ENCODE measurements at regions not wholly inside any gene's neighbourhood (a gene's known extent, or its start where the extent isn't known, plus 50 kb on each side); places are given as distances from the start of the nearest gene placed in this dataset.

GRCh38 chr1:69233463-69233862 lies 334.3 kb upstream of the LRRC7 start:
- DNase-seq (ENCODE audit: low read depth in 2 of 2) = no peak

GRCh38 chr1:69244211-69244610 lies 323.5 kb upstream of the LRRC7 start:
- no peak for DNase-seq (ENCODE audit: low read depth in 2 of 2)

- no peak for DNase-seq (ENCODE audit: low read depth in 2 of 2)
These were observed 321.6 kb upstream of the LRRC7 start for GRCh38 chr1:69246109-69246508.

- DNase-seq (ENCODE audit: low read depth in 2 of 2) = no peak
These were observed 321.0 kb upstream of the LRRC7 start for GRCh38 chr1:69246710-69247109.

- no peak for DNase-seq (ENCODE audit: low read depth in 2 of 2)
These were observed 315.0 kb upstream of the LRRC7 start for GRCh38 chr1:69252696-69253095.

- no peak for DNase-seq (ENCODE audit: low read depth in 2 of 2)
These were observed 311.7 kb upstream of the LRRC7 start for GRCh38 chr1:69256036-69256435.

- DNase-seq (ENCODE audit: low read depth in 2 of 2) = no peak
These were observed 308.9 kb upstream of the LRRC7 start for GRCh38 chr1:69258842-69259241.

GRCh38 chr1:69263921-69264391 lies 303.8 kb upstream of the LRRC7 start:
- no peak for DNase-seq (ENCODE audit: low read depth in 2 of 2)

- no peak for DNase-seq (ENCODE audit: low read depth in 2 of 2)
These were observed 298.2 kb upstream of the LRRC7 start for GRCh38 chr1:69269491-69269890.

- no peak for DNase-seq (ENCODE audit: low read depth in 2 of 2)
These were observed 296.1 kb upstream of the LRRC7 start for GRCh38 chr1:69271587-69272125.

- DNase-seq (ENCODE audit: low read depth in 2 of 2) = no peak
These were observed 295.0 kb upstream of the LRRC7 start for GRCh38 chr1:69272684-69273083.

- DNase-seq (ENCODE audit: low read depth in 2 of 2) = no peak
These were observed 288.8 kb upstream of the LRRC7 start for GRCh38 chr1:69278923-69279322.

- DNase-seq (ENCODE audit: low read depth in 2 of 2) = no peak
These were observed 284.2 kb upstream of the LRRC7 start for GRCh38 chr1:69283516-69283915.

- DNase-seq (ENCODE audit: low read depth in 2 of 2) = no peak
These were observed 283.2 kb upstream of the LRRC7 start for GRCh38 chr1:69284508-69284907.

GRCh38 chr1:69288416-69288815 lies 279.3 kb upstream of the LRRC7 start:
- no peak for DNase-seq (ENCODE audit: low read depth in 2 of 2)

GRCh38 chr1:69290291-69290690 lies 277.4 kb upstream of the LRRC7 start:
- no peak for DNase-seq (ENCODE audit: low read depth in 2 of 2)

- DNase-seq (ENCODE audit: low read depth in 2 of 2) = no peak
These were observed 276.2 kb upstream of the LRRC7 start for GRCh38 chr1:69291541-69291940.

GRCh38 chr1:69292833-69293232 lies 274.9 kb upstream of the LRRC7 start:
- DNase-seq (ENCODE audit: low read depth in 2 of 2) = no peak

GRCh38 chr1:69294171-69294570 lies 273.6 kb upstream of the LRRC7 start:
- no peak for DNase-seq (ENCODE audit: low read depth in 2 of 2)

GRCh38 chr1:69295265-69295664 lies 272.5 kb upstream of the LRRC7 start:
- no peak for DNase-seq (ENCODE audit: low read depth in 2 of 2)

- DNase-seq (ENCODE audit: low read depth in 2 of 2) = no peak
These were observed 262.1 kb upstream of the LRRC7 start for GRCh38 chr1:69305621-69306020.

- no peak for DNase-seq (ENCODE audit: low read depth in 2 of 2)
These were observed 255.5 kb upstream of the LRRC7 start for GRCh38 chr1:69312055-69312732.

GRCh38 chr1:69313118-69313517 lies 254.6 kb upstream of the LRRC7 start:
- no peak for DNase-seq (ENCODE audit: low read depth in 2 of 2)

GRCh38 chr1:69315416-69315815 lies 252.3 kb upstream of the LRRC7 start:
- DNase-seq (ENCODE audit: low read depth in 2 of 2) = no peak
